GM21737 (cell line): ENCODE measurements at regions not wholly inside any gene's neighbourhood (a gene's known extent, or its start where the extent isn't known, plus 50 kb on each side); places are given as distances from the start of the nearest gene placed in this dataset.

Experiments
- ATAC-seq: cut with Tn5 transposase; IDR thresholded peaks from one replicate; pipeline ENCODE4 v1.9.1; 2021; ENCODE audit warnings: mild to moderate bottlenecking, moderate library complexity; ENCODE audit not compliant: unreplicated experiment

DNA sequence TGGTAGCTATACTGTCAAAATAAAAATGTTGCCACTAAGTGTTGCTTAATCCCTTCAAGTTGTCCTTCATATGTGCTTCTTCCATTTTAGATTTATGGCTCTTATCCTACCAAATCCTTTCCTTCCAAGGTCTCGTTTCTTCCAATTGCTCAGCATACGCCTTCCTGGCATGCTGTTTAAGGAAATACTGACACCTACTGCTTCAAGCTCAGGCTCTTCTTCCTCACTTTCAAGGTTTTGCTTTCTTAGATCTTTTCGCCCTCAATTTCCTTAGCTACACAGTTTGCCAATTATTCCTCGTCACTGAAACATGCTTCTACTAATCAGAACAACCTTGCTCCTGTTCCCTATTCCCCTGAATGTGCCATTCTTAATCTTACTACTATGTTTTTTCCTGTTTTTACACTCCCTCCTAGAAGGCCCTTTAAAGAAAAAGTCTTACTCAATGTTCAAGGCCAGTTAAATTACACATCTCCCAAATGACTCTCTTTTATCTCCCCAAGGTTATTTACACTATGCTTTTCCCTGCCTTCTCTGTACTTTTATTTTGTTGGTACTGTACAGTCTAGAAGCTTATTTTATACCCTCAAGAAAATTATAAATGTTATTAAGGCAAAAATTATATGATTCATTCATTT is 343.1 kb downstream of the MZT1 start:
- no peak for ATAC-seq

DNA sequence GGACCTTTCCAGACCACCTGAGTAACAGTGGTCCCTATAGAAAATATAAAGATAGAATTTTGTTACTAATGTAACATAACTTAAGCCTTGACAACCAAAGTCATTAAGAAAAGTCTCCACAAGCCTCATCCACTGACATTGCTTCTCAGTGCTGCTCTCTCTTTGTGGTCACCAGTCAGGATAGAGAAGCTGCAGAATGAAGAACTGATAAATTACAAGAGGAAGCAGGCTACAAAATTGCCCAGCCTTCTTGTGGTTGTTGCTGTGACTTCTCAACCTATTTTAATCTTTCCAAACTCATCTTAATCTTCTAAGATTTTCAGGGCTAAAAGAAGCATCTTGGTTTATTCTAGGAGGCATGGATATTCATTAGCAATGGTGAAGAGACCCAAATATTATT is 343.8 kb downstream of the MZT1 start:
- ATAC-seq = no peak

DNA sequence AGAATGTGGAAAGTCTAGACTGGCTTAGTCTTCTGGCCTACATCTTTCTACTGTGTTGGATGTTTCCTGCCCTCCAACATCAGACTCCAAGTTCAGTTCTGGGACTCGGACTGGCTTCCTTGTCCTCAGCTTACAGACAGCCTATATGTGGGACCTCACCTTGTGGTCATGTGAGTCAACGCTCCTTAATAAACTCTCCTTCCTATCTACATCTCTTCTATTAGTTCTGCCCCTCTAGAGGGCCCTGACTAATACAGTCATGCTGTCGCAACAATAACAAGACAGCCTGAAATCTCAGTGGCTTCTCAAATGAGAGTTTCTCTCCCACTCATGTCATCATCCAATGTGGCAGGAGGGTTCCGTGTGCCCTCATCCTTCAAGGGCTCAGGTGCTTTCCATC is 347.8 kb downstream of the MZT1 start:
- no peak for ATAC-seq

DNA sequence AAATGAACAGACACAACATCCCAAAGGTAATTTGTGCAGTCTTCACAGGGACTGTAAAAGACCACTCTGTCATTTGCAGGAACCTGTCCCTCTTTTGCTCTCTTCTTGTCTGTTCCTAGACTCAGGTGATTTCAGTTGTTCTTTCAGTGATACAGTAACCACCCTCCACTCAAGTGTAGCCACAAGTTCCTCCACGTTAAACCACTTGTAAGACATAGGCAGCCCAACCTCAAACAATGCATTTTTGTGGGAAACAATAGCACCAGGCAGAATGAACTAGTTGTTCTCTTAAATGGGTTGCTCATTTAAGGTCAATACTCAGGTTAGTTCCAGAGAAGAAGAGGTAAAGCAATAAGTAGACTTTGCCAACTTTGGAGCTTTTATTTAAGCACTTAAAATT is 359.4 kb downstream of the MZT1 start:
- no peak for ATAC-seq

DNA sequence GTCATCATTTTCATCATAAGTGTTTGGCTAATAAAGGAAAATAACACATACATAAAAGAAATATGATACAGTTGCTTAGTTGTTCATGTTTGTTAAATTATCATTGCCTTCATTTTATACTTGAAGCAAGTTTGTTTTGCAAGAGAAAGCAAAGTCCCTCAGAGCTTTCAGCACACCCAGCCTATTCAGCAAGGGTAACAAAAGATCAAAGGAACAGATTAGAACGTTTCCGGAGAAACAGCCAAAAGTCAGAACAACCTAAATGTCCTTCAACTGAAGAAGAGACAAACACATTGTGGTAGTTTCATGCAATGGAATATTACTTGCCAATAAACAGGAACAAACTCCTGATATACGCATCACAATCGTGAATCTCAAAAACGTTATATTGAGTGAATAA is 380.7 kb downstream of the MZT1 start:
- no peak for ATAC-seq

DNA sequence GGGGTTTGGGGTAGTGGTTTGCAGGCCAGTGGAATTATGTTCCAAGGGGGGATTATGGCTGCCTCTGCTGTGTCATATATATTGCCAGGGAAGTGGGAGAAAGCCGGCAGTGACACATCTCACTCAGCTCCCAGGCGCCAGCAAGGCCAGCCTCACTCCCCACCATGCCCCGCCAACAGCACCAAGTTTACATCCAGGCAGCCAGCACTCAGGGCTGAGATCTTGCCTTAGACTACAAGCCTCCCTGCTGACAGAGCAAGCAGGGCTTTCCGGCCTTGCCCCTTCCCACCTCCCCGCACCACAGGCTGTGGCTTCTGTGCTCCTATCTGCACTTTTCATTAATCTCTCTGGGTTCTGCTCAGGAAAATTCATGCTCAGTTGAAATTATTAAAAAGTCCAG is 385.1 kb downstream of the MZT1 start:
- no peak for ATAC-seq

DNA sequence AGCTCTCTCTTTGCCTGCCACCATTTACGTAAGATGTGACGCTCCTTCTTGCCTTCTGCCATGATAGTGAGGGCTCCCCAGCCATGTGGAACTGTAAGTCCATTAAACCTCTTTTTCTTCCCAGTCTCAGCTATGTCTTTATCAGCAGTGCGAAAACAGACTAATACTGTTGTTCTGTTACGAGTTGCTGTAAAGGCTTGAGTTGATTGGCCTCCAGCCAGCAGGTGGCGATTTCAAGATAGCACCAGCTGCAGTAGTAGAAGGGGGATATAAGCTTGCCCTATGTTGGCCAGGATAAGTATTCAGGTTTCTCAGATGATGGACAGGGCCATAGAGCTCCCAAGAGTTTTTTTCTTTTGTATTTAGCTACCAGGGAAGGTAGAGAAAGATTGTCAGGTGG is 385.5 kb downstream of the MZT1 start:
- ATAC-seq = no peak

DNA sequence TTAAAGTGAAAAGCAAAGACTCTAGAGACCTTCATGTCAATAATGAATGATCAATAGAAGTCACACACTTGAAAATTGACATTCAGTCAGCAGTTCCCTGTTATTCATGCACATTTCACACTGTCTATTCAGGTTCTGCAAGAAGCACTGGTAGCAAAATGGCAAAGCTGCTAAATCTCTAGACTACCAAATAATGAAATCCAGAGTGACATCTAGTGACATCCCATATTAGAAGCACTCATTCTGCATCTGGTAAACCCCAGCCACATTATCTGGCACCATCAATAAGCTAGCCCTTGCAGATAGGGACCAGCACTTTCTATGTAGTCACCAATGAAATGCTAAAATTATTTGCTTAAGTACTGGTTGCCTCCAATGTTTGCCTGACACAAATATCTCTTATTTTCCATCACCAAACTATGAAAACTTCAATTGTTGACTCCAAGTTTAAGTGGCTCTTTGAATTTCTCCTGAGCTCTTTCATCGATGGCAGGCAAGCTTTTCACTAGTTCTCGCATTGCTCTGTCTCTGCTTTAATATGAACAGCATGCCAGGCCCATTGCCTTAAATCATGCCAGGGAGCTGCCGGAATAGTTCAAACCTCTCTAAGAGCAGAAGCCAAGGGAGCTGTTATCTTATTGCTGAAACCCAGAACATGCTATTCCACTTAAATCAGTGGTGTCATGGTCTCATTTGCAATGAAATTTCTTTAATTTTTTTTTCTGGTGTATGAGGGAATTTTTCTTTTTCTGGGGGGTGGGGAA is 409.9 kb downstream of the MZT1 start:
- ATAC-seq = no peak

DNA sequence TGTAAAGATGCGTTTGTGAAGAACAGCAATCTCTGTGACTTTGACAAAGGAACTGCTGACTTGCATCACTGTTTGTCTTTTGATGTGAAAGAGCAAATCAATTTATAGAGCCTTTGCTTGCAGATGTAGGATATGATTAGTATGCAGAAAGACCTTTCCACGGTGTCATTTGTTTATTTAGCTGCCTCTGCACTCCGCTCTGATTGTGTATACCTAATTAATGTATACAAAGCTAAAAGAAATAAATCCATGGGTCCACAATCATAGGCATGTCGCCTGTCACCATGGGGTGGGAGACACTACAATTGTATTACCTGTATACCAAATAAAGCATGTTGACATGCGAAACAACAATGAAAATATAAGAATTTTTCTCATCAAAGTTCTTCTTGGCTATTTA is 410.7 kb downstream of the MZT1 start:
- no peak for ATAC-seq

DNA sequence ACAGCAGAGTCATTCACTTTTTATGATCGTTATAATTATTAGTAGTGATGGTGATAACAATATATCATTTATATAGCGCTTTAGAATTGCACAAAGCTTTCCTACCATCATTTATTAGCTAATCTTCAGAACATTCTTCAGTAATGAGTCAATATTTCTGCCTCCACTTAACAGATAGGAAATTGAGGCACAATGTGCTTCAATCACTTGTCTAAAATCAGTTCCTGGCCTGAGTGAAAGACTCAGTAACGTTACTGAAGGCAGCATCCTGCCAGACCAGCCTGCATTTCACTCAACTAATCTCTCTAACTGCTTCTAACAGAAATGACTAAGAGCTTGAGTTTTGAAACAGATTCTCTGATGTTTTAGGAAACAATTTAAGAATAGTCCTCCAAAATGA is 412.1 kb downstream of the MZT1 start:
- ATAC-seq = no peak

DNA sequence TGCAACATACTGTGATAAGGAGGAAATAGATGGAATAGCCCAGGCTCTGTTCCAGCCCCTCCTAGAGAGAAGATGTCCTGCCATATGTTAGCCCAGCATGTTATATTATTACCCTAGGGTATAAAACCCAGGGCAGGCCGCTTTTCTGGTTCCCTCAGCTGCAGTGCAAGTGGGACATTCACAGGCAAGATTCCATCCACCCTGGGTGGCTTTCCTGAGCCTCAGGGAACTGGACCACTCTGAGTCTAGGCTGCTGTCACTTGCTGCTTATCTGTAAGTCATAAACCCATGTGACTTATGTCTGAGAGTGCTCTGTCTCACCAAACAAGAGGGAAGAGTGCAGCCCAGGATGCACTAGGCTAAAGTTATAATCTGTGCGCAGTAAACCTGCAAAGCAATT is 413.2 kb downstream of the MZT1 start:
- no peak for ATAC-seq

DNA sequence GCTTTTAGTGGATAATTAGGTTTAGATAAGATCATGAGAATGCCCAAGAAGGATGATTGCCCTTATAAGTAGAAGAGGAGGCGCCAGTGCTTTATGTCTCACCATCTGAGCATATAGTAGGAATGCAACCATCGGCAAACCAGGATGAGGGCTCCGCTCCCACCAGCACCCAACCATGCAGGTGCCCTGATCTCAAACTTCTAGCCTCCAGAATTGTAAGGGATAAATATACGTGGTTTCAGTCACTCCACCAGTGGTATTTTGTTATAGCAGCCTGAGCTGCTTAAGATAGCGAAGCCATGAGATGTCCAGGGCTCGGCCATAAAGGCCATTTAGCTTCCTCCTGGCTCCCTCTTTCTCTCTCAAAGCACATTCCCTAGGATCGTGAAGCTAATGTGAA is 413.9 kb downstream of the MZT1 start:
- ATAC-seq = no peak

DNA sequence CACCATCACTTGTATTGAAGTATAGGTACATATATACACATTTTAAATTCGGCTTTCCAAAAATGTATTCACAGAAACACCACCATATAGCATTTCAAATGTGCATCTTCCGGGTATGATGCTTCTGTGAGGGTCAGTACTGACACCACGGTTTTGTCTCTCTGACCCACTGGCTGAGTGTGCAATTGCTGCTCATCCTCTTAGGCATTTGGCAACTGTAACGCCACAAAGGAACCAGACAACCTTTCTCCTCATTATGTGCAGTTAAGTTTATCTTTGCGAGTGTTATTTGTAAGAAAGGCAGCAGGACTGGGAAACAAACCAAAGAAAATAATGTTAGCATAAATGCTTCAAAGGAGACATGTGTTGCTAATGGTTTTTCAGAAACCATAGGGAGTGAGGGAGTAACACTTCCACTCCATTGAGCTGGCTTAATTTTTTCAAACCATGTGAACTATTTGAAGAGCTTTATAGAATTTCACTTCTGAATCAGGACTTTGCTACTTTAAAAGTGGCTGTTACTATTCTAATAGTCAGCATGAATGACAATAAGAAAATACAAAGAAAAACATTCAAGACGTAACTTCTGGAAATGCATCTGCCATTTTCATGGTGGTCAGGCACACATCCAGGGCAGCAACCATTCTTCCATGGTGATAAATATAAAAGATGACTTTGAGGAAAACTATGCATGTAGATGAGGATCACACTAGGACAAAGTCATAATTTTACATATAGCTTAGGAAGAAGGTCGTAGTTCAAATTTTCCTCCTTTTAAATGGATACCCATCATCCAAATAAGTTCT is 423.3 kb downstream of the MZT1 start:
- no peak for ATAC-seq

DNA sequence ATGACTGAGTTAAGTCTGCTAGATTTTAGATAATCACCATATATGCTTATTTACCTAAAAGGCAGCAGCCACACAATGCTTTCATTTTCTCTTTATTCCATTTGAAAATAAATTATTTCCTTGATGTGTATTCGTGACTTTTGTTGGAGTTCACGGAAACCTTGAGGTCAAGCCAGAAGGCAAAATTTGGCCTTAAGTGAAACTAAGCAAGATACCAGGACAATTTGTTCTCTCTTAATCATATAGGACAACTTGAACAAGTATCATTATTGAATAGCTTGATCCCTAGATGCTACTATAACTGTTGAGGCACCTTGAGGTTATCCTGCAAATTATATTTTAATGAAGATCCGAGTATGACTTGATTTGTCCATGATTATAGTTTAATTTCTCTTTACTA is 429.2 kb upstream of the DACH1 start:
- no peak for ATAC-seq

DNA sequence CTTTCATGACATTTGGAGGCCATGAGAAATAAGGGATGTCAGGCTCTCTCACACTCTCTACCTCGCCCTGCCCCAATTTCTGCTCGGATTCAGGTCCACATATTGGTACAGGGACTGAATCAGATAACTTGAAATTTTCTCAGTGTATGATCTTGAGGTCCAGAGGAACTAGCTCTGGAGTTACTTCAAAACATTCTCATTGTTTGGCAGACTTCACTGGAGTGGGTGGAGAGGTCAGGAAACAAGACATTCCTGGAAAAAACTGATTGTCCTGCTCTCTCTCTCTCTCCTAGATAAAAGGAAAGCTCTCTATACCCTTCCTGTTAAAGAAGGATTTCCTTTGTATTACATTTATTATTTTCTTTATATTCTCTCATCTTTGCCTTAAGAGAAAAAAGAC is 428.1 kb upstream of the DACH1 start:
- no peak for ATAC-seq

DNA sequence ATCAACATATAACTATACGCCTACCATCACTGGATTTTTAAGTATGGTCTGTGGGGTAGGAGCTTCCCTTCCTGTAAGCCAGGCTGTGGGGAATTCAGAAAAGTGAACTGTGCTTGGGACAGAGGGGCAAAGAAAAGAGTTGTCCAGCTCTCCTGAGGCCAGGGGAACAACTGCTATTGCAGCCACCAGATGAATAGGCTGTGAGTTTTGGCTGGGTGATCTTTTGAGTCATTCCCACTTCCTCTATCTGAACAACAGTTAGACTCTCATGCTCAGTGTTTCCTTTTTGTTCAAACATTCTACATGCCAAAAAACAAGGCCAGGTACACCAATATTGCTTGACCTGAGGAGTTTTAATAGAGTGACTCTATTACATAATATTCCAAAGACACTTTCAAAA is 426.2 kb upstream of the DACH1 start:
- no peak for ATAC-seq

DNA sequence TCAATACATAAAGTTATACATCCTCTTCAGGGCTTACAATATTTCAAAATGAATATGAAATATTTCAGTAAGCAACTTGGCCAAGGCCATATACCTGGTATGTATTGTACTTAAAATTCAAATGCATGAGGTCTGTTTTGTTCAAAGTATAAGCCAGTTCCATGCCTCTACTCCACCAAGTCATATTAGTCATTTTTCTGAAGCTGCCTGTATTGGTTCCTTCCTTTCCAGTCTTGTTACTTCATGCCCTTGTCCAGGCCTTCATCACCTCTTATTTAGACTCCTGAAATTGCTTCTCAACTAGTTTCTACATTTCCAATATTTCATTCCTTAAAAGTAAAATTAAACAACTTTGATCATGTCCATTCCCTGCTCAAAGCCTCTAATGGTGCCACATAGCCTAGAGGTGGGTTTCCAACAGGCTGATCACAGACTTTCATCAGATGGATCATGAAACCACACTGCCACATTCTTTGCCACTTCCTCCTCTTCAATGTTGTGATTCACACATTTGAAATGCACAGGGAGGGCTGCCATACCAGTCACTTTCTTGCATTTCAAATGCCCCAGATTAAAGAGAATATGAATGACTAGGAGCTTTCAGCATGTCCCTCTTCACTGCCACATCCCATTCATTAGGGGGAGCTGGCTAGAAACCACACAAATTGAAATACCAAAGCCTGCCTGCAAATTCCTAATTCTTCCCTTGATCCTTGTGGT is 424.1 kb upstream of the DACH1 start:
- no peak for ATAC-seq

DNA sequence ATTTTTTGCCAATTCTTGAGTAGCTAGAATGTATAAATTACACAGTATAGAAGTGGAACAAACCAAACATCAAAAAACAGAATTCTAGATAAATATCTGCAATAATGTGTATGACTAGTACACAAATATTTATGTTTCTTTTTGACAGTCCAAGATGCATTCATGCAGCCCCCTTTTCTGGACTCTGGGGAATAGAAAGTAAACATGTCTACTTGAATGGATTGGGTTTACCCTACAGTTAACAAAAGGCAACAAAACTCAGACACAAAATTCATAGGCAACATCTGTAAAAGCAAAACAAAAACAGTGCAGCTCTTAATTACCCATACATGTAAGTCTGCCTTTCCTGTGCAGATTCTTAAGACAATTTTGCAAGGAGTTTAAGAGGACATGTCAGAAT is 419.4 kb upstream of the DACH1 start:
- ATAC-seq = no peak

DNA sequence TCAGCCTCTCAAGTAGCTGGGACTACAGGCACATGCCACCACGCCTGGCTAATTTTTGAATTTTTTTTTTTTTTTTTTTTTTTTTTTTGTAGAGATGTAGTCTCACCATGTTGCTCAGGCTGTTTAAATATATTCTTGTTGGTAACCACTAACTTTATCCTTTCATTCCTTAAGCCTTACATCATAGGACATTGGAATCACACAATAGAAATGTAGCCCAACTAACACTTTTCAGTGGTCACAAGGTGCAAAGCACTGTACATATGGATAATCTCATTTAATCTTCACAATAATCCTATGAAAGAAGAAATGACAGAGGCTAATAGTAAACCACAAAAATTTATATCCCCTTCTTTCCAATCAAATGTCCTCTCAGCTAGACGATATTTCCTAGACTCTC is 417.8 kb upstream of the DACH1 start:
- ATAC-seq = no peak

DNA sequence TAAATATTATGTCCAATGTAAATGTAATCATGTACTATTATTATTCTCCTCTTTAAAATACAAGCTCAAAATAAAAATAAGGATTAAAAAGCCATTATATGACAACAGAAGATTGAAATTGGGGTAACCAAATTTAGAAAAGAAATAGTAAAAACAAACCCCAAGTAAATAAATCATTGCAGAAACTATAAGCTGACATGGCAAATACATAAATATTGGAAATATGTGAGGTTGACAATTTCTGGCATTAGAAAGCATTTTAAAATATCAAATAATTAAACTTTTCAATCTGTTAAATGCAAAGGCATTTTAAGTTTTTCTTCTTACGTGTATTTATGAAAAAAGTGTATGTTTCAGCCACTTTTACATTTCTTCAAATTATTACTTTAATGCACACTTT is 394.7 kb upstream of the DACH1 start:
- no peak for ATAC-seq

DNA sequence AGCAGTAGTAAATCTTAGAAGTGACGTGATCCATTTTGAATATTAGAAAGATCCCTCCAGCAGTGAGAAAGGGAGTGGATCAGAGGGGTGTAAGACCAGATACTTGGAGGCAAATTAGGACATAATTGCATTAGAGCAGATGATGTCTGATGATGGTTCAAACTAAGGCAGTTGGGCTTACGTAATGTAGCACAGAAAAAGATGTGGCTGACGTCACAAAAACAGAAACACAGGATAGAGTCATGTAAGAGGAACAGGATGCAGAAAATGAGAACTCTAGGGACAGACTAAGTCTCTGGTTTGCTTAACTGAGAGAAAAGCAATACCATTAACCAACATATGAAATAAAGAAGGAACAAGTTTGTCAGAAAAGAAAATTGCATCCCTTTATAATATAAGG is 392.5 kb upstream of the DACH1 start:
- ATAC-seq = no peak
